Superior temporal gyrus (tissue), 1 donor: ENCODE measurements at regions not wholly inside any gene's neighbourhood (a gene's known extent, or its start where the extent isn't known, plus 50 kb on each side); places are given as distances from the start of the nearest gene placed in this dataset.
"Not testable (repeated sequence)": the region's sequence is repeated elsewhere in the genome, so short reads cannot be mapped to it uniquely, and the experiment has no call there.

Source experiments
- DNase-seq: peaks from one replicate; pipeline ENCODE4 v3.0.0-alpha.2; 2016; ENCODE audit errors: extremely low spot score

DNA sequence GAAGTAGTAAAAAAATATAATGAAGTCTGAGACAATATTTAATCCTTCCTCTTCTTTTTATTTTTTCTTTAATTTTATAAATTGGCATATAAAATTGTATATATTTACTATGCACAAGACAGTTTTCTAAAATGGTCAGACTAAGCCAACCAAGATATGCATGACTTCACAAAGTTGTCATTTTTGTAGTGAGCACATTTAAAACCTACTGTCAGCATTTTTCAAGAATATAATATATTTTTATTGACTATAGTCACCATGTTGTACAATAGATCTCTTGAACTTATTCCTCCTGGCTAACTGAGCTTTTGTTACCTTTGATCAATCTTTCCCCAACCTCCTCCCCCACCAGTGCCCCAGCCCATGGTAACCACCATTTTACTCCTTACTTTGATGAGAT lies 129.2 kb downstream of the ATP6V1G3 start:
- no peak for DNase-seq

GRCh38 chr1:198408716-198409115 lies 131.8 kb downstream of the ATP6V1G3 start:
- DNase-seq: no peak

DNA sequence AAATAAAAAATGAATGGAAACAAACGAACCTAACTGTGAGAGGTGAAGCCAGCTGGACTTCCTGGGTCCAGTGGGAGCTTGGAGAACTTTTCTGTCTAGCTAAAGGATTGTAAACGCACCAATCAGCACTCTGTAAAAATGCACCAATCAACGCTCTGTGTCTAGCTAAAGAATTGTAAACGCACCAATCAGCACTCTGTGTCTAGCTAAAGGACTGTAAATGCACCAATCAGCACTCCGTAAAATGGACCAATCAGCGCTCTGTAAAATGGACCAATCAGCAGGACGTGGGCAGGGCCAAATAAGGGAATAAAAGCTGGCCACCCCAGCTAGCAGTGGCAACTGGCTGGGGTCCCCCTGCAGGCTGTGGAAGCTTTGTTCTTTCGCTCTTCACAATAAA lies 135.8 kb downstream of the ATP6V1G3 start:
- not testable (repeated sequence) for DNase-seq

DNA sequence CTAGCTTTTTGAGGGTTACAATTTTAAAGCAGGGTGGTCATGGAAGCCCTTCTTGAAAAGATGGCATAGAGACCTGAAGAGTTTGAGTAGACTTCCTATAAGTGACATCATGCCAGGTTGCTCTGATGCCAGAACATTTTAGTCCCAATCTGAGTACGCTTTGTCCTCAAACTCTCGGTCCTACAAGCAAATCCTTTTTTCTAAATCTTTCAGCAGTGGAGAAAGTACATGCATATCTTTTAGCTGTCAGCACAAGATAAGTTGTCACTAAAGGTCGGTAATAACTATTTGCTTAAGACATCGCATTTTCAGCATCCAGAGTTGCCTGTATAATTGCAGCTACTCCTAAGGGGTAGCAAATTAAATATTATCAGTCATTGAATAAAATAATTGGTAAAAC lies 140.4 kb downstream of the ATP6V1G3 start:
- no peak for DNase-seq

DNA sequence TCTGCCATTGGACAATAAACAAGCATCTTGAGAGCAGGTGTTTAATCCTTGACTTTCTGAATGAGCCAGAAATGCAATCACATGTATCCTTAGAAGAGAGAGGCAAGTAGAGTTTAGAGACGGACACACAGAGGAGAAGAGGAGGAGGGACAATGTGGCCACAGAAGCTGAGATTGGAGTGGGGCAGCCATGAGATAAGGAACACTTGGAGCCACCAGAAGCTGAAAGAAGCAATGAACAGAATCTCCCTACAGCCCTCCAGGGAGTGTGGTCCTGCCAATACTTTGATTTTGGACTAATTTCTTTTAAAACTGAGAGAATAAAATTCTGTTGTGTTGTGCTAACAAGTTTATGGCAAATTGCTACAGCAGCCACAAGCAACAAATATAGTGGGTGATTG lies 141.0 kb downstream of the ATP6V1G3 start:
- no peak for DNase-seq

DNA sequence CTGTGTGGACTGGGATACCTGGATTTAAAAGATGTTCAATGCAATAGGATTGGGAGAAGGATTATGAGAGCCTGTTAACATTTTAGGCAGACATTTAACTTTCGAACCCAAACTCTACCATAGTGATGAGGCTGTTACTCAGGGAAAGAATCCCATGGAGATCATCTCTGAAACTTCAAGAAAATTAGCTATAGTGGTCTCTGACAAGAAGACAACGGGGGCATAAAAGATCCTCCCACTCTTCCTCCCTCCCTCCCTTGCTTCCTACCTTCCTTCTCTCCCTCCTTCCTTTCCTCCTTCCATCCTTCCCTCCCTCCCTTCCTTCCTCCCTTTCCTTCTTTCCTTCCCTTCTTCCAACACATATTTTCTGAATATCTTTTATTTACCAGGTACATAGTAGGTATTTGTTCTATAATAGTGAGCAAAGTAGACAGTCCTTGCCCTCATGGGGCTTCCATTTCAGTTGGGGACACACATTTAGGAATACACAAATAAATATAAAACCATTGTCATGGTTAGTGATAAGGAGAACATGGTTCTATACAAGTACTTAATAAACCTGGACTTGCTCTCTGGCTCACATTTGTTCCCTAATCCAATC lies 143.2 kb downstream of the ATP6V1G3 start:
- no peak for DNase-seq

- no peak for DNase-seq
Measured at GRCh38 chr1:198391393-198392020, 149.0 kb downstream of the ATP6V1G3 start.

DNA sequence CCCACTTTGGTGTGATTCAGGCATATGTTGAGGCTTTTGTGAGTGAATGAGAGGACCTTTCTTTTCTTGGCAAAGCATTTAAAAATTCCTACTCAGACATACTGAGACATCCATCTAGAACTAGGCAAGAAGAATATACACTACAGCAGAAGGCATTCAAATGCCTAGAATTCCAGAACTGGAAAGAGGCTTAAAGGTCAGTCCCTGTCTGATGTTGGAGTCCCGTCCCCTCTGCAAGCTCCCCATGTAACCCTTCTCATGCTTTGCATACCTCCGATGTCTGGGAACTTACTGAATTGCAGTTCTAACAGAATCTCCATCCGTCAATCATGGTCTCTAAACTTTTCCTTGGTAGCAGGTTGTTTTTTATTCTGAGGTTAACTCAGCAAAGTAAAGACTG lies 152.9 kb downstream of the ATP6V1G3 start:
- no peak for DNase-seq

GRCh38 chr1:198380275-198380674 lies 160.2 kb downstream of the ATP6V1G3 start:
- DNase-seq: no peak

DNA sequence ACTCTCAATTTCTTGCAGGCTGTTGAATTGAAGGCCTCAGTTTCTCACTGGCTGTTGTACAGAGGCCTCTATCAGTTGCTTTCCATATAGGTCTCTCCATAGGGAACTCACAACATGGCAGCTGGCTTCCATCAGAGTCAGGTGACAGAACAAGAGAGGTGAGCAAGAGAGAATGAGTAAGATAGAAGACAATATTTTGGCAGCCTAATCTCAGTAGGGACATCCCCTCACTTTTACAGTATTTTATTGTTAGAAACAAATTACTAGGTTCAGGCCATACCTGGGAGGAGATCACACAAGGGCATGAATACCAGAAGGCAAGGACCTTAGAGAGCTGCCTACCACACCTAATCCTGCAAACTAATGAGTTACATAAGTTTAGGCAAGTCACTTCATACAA lies 162.8 kb downstream of the ATP6V1G3 start:
- DNase-seq: no peak

DNA sequence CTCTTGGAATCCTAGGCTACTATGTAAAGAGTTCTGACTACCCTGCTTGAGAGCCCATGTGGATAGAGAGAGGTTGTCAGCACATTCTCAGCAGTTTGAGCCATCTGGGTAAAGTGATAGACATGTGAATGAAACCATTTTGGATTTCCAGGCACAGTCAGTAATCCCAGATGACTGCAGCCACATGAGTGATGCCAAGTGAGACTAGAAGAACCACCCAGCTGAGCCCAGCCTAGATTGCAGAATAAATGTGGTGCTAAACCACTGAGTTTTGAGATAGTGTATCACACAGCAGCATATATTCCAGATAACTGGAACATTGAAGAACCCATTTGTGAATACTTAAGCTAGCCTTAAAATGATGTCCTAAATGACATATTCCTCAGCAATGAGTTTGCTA lies 166.2 kb downstream of the ATP6V1G3 start:
- no peak for DNase-seq

DNA sequence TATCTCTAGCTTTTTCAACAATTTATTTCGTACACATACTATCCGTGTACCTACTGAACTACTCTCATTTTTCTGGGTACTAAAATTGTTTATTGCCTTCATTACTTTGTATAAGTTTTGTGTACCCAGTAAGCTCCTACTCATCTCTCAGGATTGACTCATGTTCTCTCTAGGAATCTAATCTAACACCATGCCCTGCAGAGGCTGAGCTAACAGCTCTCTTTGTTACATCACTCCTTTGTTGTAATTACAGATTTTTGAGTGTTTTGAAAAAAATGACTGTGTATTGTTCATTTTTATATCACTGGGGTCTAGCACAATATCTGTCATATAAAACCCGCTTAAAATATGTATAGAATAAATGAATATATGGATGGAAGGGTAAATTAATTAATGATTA lies 167.1 kb downstream of the ATP6V1G3 start:
- DNase-seq: no peak
